Trophoblast cell (in vitro differentiated cells and primary cell): ENCODE measurements at regions not wholly inside any gene's neighbourhood (a gene's known extent, or its start where the extent isn't known, plus 50 kb on each side); places are given as distances from the start of the nearest gene placed in this dataset.
A peak's percentile ranks its signal among the peaks of the same experiment; 100 is the strongest.

Experiments used
- DNase-seq, 2 donors: peaks; one replicate each; pipeline ENCODE4 v3.0.0-alpha.2; 2016
- H2AFZ ChIP-seq: 2 replicates; pipeline ENCODE4 v1.6.1; 2013; ENCODE audit warnings: low read length, moderate library complexity, mild to moderate bottlenecking; ENCODE audit not compliant: insufficient read depth, poor library complexity
- H2AK5ac ChIP-seq: 2 replicates; pipeline ENCODE4 v1.6.1; 2013; ENCODE audit warnings: mild to moderate bottlenecking, low read length
- H2BK120ac ChIP-seq: 2 replicates; pipeline ENCODE4 v1.6.1; 2013; ENCODE audit warnings: low read length, mild to moderate bottlenecking, moderate library complexity; ENCODE audit not compliant: insufficient read depth, poor library complexity
- H2BK12ac ChIP-seq: 2 replicates; pipeline ENCODE4 v1.6.1; 2013; ENCODE audit warnings: mild to moderate bottlenecking, low read length, moderate library complexity
- H2BK5ac ChIP-seq: 2 replicates; pipeline ENCODE4 v1.6.1; 2013; ENCODE audit warnings: low read length, low read depth, moderate library complexity, mild to moderate bottlenecking; ENCODE audit not compliant: poor library complexity
- H3K14ac ChIP-seq: 2 replicates; pipeline ENCODE4 v1.6.1; 2013; ENCODE audit warnings: mild to moderate bottlenecking, low read length
- H3K18ac ChIP-seq: 2 replicates; pipeline ENCODE4 v1.6.1; 2013; ENCODE audit warnings: mild to moderate bottlenecking, low read length
- H3K23ac ChIP-seq: 2 replicates; pipeline ENCODE4 v1.6.1; 2013; ENCODE audit warnings: low read length
- H3K27ac ChIP-seq: 2 replicates; pipeline ENCODE4 v1.5.1; 2013; ENCODE audit warnings: low read depth, mild to moderate bottlenecking, inconsistent platforms, low read length, moderate library complexity
- H3K27me3 ChIP-seq: 2 replicates; pipeline ENCODE4 v1.6.1; 2013; ENCODE audit warnings: inconsistent platforms, mild to moderate bottlenecking, low read length, moderate library complexity; ENCODE audit not compliant: insufficient read depth
- H3K36me3 ChIP-seq, 2 experiments: 1 replicate in 1 of 2; 2 replicates in 1 of 2; pipeline ENCODE4 v1.6.1; 2013; ENCODE audit warnings: low read length in 2 of 2, mild to moderate bottlenecking in 2 of 2, moderate library complexity in 1 of 2; ENCODE audit not compliant: insufficient read depth in 2 of 2, control insufficient read depth in 1 of 2
- H3K4ac ChIP-seq: 2 replicates; pipeline ENCODE4 v1.6.1; 2013; ENCODE audit warnings: low read depth, mild to moderate bottlenecking, low read length, moderate library complexity
- H3K4me1 ChIP-seq, 2 experiments: 1 replicate in 1 of 2; 2 replicates in 1 of 2; pipeline ENCODE4 v1.6.1; 2013; ENCODE audit warnings: low read length in 2 of 2, mild to moderate bottlenecking in 2 of 2, moderate library complexity in 1 of 2; ENCODE audit not compliant: insufficient read depth in 2 of 2, control insufficient read depth in 1 of 2
- H3K4me2 ChIP-seq: 2 replicates; pipeline ENCODE4 v1.6.1; 2013; ENCODE audit warnings: inconsistent platforms, mild to moderate bottlenecking, low read length, moderate library complexity
- H3K4me3 ChIP-seq: 2 replicates; pipeline ENCODE4 v1.5.1; 2013; ENCODE audit warnings: mild to moderate bottlenecking, low read depth, low read length, inconsistent platforms
- H3K79me1 ChIP-seq: one replicate; pipeline ENCODE4 v1.6.1; 2013; ENCODE audit warnings: low read length
- H3K79me2 ChIP-seq: 2 replicates; pipeline ENCODE4 v1.6.1; 2013; ENCODE audit warnings: low read length, mild to moderate bottlenecking; ENCODE audit not compliant: control insufficient read depth, insufficient read depth, poor library complexity
- H3K9ac ChIP-seq: 2 replicates; pipeline ENCODE4 v1.6.1; 2013; ENCODE audit warnings: mild to moderate bottlenecking, low read length
- H3K9me3 ChIP-seq: 2 replicates; pipeline ENCODE4 v1.6.1; 2013; ENCODE audit warnings: low read depth, mild to moderate bottlenecking, control low read depth, inconsistent platforms, low read length; ENCODE audit not compliant: insufficient read depth
- H4K12ac ChIP-seq: 2 replicates; pipeline ENCODE4 v1.6.1; 2013; ENCODE audit warnings: low read depth, mild to moderate bottlenecking, low read length, moderate library complexity
- H4K8ac ChIP-seq: 2 replicates; pipeline ENCODE4 v1.6.1; 2013; ENCODE audit warnings: low read depth, mild to moderate bottlenecking, low read length, moderate library complexity
- H4K91ac ChIP-seq: one replicate; pipeline ENCODE4 v1.6.1; 2013; ENCODE audit warnings: low read depth, mild to moderate bottlenecking, low read length, moderate library complexity
- WGBS: extraction: QIAGEN DNeasy Blood & Tissue Kit; methylation state at CpG from one replicate; pipeline ENCODE4 v1.1.7; 2013; ENCODE audit warnings: missing lambda C conversion rate; ENCODE audit not compliant: insufficient read length, insufficient coverage; ENCODE audit errors: extremely low coverage; 5-methylcytosine and 5-hydroxymethylcytosine counted together

DNA sequence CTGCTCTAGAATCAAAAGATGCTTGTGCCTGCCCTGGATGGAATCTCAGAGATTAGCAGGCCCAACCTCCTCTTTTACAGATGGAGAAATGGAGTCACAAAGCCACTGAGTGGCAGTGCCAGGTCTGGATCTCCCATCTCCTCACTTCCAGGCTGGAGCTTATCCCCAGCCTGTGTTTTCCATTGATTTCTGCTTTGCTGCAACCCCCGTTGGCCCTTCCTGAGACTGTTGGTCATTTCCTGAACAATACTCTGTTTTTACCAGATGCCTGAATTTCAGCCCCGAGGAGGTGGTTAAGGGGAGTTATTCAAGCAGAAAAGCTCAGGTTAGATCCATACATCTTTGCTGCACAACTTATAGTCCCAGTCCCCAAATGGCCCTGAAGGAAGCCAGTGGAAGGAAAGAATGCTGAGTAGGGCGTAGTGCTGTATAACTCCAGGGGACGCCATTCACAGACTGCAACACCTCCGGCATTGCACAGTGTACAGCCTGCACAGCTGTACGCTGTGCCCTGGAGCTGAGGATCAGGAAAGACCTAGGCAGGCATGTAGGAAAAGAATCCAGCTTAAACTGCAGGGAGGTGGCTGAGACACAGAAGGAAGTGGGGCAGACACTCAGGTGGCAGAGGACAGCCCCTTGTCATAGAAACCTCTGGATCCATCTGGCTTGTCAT lies 77.5 kb downstream of the RPLP1 start:
- Histone ChIP-seq H4K12ac (no peak overlapping the region), H2BK12ac (no peak overlapping the region), H2AFZ (no peak overlapping the region), H3K23ac (no peak overlapping the region), H3K9ac (no peak overlapping the region), H3K79me2 (no peaks in the 10 kb centered on the region), H3K36me3 (no peaks in the 10 kb centered on the region), H4K91ac (no peak overlapping the region), H3K4ac (no peak overlapping the region), H2AK5ac (no peak overlapping the region), H3K18ac (no peak overlapping the region), H3K4me3 (no peak overlapping the region), H3K4me1 (peaks cover 2 to 3% of the 10 kb centered on the region in 2 experiments), H4K8ac (no peak overlapping the region), H3K27me3 (no peaks in the 10 kb centered on the region), H2BK120ac (no peak overlapping the region), H3K79me1 (no peaks in the 10 kb centered on the region), H3K9me3 (peaks cover 6% of the 10 kb centered on the region), H3K27ac (no peak overlapping the region), H3K4me2 (no peak overlapping the region), H3K14ac (no peak overlapping the region), H2BK5ac (no peak overlapping the region)
- peak in 1 of 2 donors; percentile 19 for DNase-seq
- no CpG with 5 or more reads among the region's 6 CpGs for WGBS

DNA sequence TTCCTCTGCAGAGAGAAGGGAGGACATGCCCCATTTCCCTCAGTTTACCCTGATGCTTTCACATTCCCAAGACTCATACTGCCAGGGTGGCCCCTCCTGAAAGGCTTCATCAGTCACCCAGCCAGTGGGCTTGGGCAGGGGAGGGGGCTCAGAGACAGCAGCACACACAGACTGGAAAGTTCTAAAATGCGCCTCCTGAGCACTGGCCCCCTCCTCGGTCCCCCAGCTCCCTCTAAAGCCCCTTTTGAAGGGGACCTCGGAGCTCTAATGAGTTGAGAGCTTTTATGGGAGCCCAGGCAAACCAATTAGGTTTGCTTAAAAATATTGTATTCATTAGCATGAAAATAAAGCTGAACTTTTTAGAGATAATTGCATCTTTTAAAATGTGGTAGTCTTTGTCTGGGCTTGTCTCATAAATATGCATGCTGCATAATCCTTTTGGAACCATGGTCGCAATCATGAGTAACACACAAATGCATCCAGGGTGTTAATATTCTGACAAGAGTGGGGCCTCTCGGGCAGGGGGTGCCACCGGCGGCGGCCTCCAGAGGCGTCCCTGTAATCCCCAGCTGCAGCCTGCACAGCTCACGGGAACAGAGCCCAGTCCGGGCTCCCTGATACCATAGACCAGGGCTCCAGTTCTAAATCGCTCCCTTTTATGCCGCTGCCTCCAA lies 78.5 kb downstream of the RPLP1 start:
- Histone ChIP-seq H2BK5ac (no peak overlapping the region), H3K23ac (no peak overlapping the region), H2AK5ac (no peak overlapping the region), H3K27me3 (no peaks in the 10 kb centered on the region), H3K79me1 (no peaks in the 10 kb centered on the region), H3K4ac (no peak overlapping the region), H3K18ac (no peak overlapping the region), H2BK120ac (no peak overlapping the region), H2AFZ (no peak overlapping the region), H4K8ac (no peak overlapping the region), H3K9me3 (peaks cover 3% of the 10 kb centered on the region), H3K79me2 (no peaks in the 10 kb centered on the region), H3K9ac (no peak overlapping the region), H3K4me3 (no peak overlapping the region), H3K4me1 (peaks cover 2 to 3% of the 10 kb centered on the region in 2 experiments), H2BK12ac (no peak overlapping the region), H3K36me3 (no peaks in the 10 kb centered on the region), H3K4me2 (no peak overlapping the region), H4K91ac (no peak overlapping the region), H3K27ac (no peak overlapping the region), H4K12ac (no peak overlapping the region), H3K14ac (no peak overlapping the region)
- no peak for DNase-seq
- no CpG with 5 or more reads among the region's 13 CpGs for WGBS

DNA sequence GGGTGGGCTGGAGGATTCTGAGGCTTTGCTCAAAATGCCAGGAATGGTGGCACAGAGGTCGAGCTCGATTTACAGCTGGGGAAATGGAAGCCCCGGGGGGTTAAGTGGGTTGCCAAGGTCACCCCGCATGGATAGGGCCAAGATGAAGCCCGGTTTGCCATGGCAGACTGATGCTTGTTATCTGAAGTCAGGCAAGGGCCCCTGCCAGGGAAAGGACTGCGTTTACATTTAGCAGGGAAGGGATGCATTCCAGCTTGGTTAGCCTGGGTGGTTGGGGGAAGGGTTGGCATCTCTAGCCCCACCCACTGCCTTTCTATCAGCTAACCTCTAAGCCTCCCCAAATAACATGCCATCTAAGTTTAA lies 79.0 kb downstream of the RPLP1 start:
- H4K8ac ChIP-seq, result no peak overlapping the region
- H3K14ac ChIP-seq, result no peak overlapping the region
- H2BK12ac ChIP-seq, result no peak overlapping the region
- no peak overlapping the region for H3K23ac ChIP-seq
- peaks cover 3% of the 10 kb centered on the region for H3K9me3 ChIP-seq
- H4K12ac ChIP-seq, result no peak overlapping the region
- no peak overlapping the region for H2AFZ ChIP-seq
- no peaks in the 10 kb centered on the region for H3K79me2 ChIP-seq
- H3K36me3 ChIP-seq, result no peaks in the 10 kb centered on the region
- H2BK5ac ChIP-seq, result no peak overlapping the region
- peaks cover 2 to 3% of the 10 kb centered on the region in 2 experiments for H3K4me1 ChIP-seq
- H3K4me2 ChIP-seq, result no peak overlapping the region
- H4K91ac ChIP-seq, result no peak overlapping the region
- WGBS, result no CpG with 5 or more reads among the region's 6 CpGs
- no peak overlapping the region for H3K18ac ChIP-seq
- H3K9ac ChIP-seq, result no peak overlapping the region
- no peak overlapping the region for H3K27ac ChIP-seq
- no peak overlapping the region for H2BK120ac ChIP-seq
- no peak overlapping the region for H3K4ac ChIP-seq
- no peaks in the 10 kb centered on the region for H3K27me3 ChIP-seq
- H3K79me1 ChIP-seq, result no peaks in the 10 kb centered on the region
- no peak overlapping the region for H2AK5ac ChIP-seq
- DNase-seq, result no peak
- H3K4me3 ChIP-seq, result no peak overlapping the region

DNA sequence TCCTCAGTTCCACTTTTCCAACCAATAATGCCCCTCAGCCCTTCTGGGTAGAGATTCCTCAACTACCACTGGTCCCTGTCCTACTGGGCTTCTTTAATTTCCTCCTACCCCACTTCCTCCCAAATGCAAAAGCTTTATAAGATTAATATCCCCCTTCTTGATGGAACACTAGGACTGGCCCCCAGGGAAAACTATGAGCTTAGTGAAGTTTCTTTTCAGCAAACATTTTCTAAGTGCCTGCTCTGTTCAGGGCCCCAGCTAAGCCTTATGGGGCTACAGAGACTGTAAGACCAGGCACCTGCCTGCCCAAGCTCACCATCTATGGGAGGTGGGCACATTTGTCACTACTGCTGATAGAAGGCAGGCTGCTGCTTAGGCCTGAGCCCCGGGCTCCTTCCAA lies 79.4 kb downstream of the RPLP1 start:
- H2BK12ac ChIP-seq, result no peak overlapping the region
- no peak overlapping the region for H3K18ac ChIP-seq
- H3K79me1 ChIP-seq, result no peaks in the 10 kb centered on the region
- no peak overlapping the region for H4K12ac ChIP-seq
- H3K4me3 ChIP-seq, result no peak overlapping the region
- H3K79me2 ChIP-seq, result no peaks in the 10 kb centered on the region
- H4K8ac ChIP-seq, result no peak overlapping the region
- H3K4me2 ChIP-seq, result no peak overlapping the region
- H2BK120ac ChIP-seq, result no peak overlapping the region
- H3K4ac ChIP-seq, result no peak overlapping the region
- H3K9ac ChIP-seq, result no peak overlapping the region
- DNase-seq, result no peak
- H3K27ac ChIP-seq, result no peak overlapping the region
- H3K27me3 ChIP-seq, result no peaks in the 10 kb centered on the region
- no peak overlapping the region for H2BK5ac ChIP-seq
- no CpG with 5 or more reads among the region's 1 CpG for WGBS
- peaks cover 3% of the 10 kb centered on the region for H3K9me3 ChIP-seq
- H2AFZ ChIP-seq, result no peak overlapping the region
- H3K14ac ChIP-seq, result no peak overlapping the region
- peaks cover 2 to 3% of the 10 kb centered on the region in 2 experiments for H3K4me1 ChIP-seq
- H2AK5ac ChIP-seq, result no peak overlapping the region
- H4K91ac ChIP-seq, result no peak overlapping the region
- no peak overlapping the region for H3K23ac ChIP-seq
- no peaks in the 10 kb centered on the region for H3K36me3 ChIP-seq
